Fibroblast of lung (primary cell): ENCODE measurements at regions not wholly inside any gene's neighbourhood (a gene's known extent, or its start where the extent isn't known, plus 50 kb on each side); places are given as distances from the start of the nearest gene placed in this dataset.

Experiments used
- DNase-seq, 2 donors: peaks; one replicate each; pipeline versions ENCODE4 v3.0.0 to v3.0.0-alpha.2; 2010; ENCODE audit warnings: low read depth in 2 of 2
- H2AFZ ChIP-seq: 2 replicates; pipeline ENCODE4 v1.5.1; 2012; ENCODE audit warnings: low read length, control low read depth, inconsistent platforms
- H3K27ac ChIP-seq: 2 replicates; pipeline ENCODE4 v1.5.1; 2011; ENCODE audit warnings: low read length, control low read depth; ENCODE audit not compliant: insufficient read depth
- H3K27me3 ChIP-seq: 2 replicates; pipeline ENCODE4 v1.5.1; 2011; ENCODE audit warnings: mild to moderate bottlenecking, low read length; ENCODE audit not compliant: control insufficient read depth, insufficient read depth
- H3K36me3 ChIP-seq: 2 replicates; pipeline ENCODE4 v1.5.1; 2011; ENCODE audit warnings: low read length; ENCODE audit not compliant: control insufficient read depth, insufficient read depth
- H3K4me1 ChIP-seq: 2 replicates; pipeline ENCODE4 v1.5.1; 2011; ENCODE audit warnings: low read length; ENCODE audit not compliant: control insufficient read depth, insufficient read depth; ENCODE audit errors: extremely low read depth
- H3K4me2 ChIP-seq: 2 replicates; pipeline ENCODE4 v1.5.1; 2011; ENCODE audit warnings: low read length, control low read depth; ENCODE audit not compliant: insufficient read depth; ENCODE audit errors: extremely low read depth
- H3K4me3 ChIP-seq, 4 experiments: fragments of 200-600 bp in 1 of 4; sonication (generic) in 1 of 4; replicated peaks in 1 of 4; 2 replicates each; pipeline ENCODE4 v1.5.1; 2011 to 2016; ENCODE audit warnings: low read length in 4 of 4, low read depth in 3 of 4, mild to moderate bottlenecking in 3 of 4, control low read depth in 2 of 4, inconsistent platforms in 1 of 4, mixed read lengths in 1 of 4; ENCODE audit not compliant: insufficient read depth in 1 of 4; ENCODE audit errors: control extremely low read depth in 1 of 4
- H3K79me2 ChIP-seq: 2 replicates; pipeline ENCODE4 v1.5.1; 2012; ENCODE audit warnings: mild to moderate bottlenecking, low read length, inconsistent platforms; ENCODE audit not compliant: control insufficient read depth, insufficient read depth
- H3K9ac ChIP-seq: 2 replicates; pipeline ENCODE4 v1.5.1; 2011; ENCODE audit warnings: mild to moderate bottlenecking, low read length, control low read depth; ENCODE audit not compliant: insufficient read depth
- H3K9me3 ChIP-seq: 2 replicates; pipeline ENCODE4 v1.5.1; 2012; ENCODE audit warnings: low read depth, low read length; ENCODE audit not compliant: control insufficient read depth, insufficient read depth
- H4K20me1 ChIP-seq: 2 replicates; pipeline ENCODE4 v1.5.1; 2011; ENCODE audit warnings: low read length; ENCODE audit not compliant: control insufficient read depth, insufficient read depth; ENCODE audit errors: extremely low read depth
- EZH2 ChIP-seq: IDR thresholded peaks from 2 replicates; pipeline ENCODE4 v1.5.1; 2012; ENCODE audit warnings: low read length, control low read depth, mild to moderate bottlenecking; ENCODE audit errors: missing control alignments
- TF ChIP-seq, protein P1 (sequence below), 2 donors: IDR thresholded peaks in 1 of 2; conservative IDR thresholded peaks in 1 of 2; 1 replicate in 1 of 2; 2 replicates in 1 of 2; pipeline ENCODE4 v1.5.1; 2011 to 2012; ENCODE audit warnings: low read length in 2 of 2, control low read depth in 1 of 2, inconsistent platforms in 1 of 2, low read depth in 1 of 2, mild to moderate bottlenecking in 1 of 2

DNA sequence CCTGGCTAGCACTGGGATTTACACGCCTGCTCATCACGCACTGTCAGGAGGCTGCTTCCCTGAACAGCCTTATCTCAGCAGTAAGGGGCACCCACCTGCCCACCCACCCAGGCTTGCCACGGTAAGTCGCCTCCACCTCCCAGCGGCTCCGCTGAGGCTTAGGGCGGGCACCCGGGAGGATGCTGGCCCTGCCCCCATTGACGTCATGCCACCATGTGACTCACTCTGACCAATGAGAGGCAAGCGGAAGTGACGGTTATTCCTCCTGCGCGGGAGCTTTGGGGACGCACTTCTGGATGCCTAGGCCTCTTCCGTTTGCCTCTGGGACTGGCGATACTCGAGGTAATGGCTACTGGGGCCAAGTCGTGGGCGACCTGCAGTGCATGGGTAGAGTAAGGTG lies 256.8 kb downstream of the QKI start:
- DNase-seq = no peak
- Histone ChIP-seq H3K27ac (no peak overlapping the region), H2AFZ (no peak overlapping the region), H4K20me1 (no peaks in the 10 kb centered on the region), H3K36me3 (no peaks in the 10 kb centered on the region), H3K9ac (no peak overlapping the region), H3K4me1 (no peaks in the 10 kb centered on the region), H3K4me2 (no peak overlapping the region), H3K27me3 (no peaks in the 10 kb centered on the region), H3K4me3 (no peak overlapping the region), H3K79me2 (no peaks in the 10 kb centered on the region), H3K9me3 (no peaks in the 10 kb centered on the region)
- no peak for TF ChIP-seq EZH2
- TF ChIP-seq, protein P1, sequence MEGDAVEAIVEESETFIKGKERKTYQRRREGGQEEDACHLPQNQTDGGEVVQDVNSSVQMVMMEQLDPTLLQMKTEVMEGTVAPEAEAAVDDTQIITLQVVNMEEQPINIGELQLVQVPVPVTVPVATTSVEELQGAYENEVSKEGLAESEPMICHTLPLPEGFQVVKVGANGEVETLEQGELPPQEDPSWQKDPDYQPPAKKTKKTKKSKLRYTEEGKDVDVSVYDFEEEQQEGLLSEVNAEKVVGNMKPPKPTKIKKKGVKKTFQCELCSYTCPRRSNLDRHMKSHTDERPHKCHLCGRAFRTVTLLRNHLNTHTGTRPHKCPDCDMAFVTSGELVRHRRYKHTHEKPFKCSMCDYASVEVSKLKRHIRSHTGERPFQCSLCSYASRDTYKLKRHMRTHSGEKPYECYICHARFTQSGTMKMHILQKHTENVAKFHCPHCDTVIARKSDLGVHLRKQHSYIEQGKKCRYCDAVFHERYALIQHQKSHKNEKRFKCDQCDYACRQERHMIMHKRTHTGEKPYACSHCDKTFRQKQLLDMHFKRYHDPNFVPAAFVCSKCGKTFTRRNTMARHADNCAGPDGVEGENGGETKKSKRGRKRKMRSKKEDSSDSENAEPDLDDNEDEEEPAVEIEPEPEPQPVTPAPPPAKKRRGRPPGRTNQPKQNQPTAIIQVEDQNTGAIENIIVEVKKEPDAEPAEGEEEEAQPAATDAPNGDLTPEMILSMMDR (conservative IDR thresholded peaks at IDR 0.05 in 1 of 2, IDR thresholded peaks at IDR 0.05 in 1 of 2; ENCODE audit: low read depth in 1 of 2, low read length in 2 of 2) = no peak

DNA sequence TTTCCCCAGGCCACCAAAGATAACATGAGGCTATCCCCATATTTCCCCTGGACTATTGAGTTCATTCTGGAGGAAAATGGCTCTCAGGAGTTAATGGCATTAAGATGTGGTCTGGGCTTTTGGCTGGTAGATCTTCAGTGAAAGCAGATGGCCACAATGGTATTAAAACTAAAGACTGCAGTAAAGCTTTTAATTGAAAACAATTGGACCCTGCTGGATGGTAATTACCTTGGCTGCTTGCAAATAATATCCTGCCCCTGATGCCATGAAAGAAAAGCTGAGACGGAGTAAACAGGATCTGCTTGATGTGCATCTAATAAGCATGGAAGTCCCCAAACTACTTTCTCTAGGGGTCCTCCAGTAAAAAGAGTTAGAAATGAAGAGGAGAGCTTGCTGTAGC lies 255.8 kb downstream of the QKI start:
- Histone ChIP-seq H3K4me1 (no peaks in the 10 kb centered on the region), H3K4me2 (no peak overlapping the region), H3K27me3 (no peaks in the 10 kb centered on the region), H2AFZ (no peak overlapping the region), H4K20me1 (no peaks in the 10 kb centered on the region), H3K4me3 (no peak overlapping the region), H3K9ac (no peak overlapping the region), H3K9me3 (no peaks in the 10 kb centered on the region), H3K79me2 (no peaks in the 10 kb centered on the region), H3K27ac (no peak overlapping the region), H3K36me3 (no peaks in the 10 kb centered on the region)
- TF ChIP-seq, protein P1 (conservative IDR thresholded peaks at IDR 0.05 in 1 of 2, IDR thresholded peaks at IDR 0.05 in 1 of 2; ENCODE audit: low read depth in 1 of 2, low read length in 2 of 2) = no peak
- TF ChIP-seq EZH2 = no peak
- DNase-seq = no peak

DNA sequence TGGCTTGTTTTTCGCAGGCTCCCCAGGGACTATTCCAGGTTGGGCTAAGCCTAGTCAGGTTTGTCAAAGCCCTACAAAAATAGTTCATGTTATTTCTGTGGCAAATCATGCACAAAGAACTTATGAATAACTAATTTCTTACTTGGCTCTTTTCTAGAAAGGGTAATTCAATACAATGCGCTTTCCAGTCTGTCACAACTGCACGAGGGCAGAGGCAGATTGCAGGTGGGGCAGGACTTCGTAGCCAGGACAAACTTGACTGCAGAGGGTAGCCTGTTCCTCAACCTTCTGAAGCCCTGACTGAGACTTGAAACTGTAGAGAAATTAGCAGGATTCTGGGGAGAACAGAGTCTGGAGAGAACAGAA lies 253.5 kb downstream of the QKI start:
- DNase-seq = no peak
- no peak overlapping the region for H3K9ac ChIP-seq
- H3K36me3 ChIP-seq = no peaks in the 10 kb centered on the region
- H3K4me2 ChIP-seq = no peak overlapping the region
- H3K4me1 ChIP-seq = no peaks in the 10 kb centered on the region
- H2AFZ ChIP-seq = no peak overlapping the region
- no peaks in the 10 kb centered on the region for H3K27me3 ChIP-seq
- no peak overlapping the region for H3K27ac ChIP-seq
- H3K79me2 ChIP-seq = no peaks in the 10 kb centered on the region
- no peaks in the 10 kb centered on the region for H3K9me3 ChIP-seq
- no peak overlapping the region for H3K4me3 ChIP-seq
- TF ChIP-seq, protein P1 (conservative IDR thresholded peaks at IDR 0.05 in 1 of 2, IDR thresholded peaks at IDR 0.05 in 1 of 2; ENCODE audit: low read depth in 1 of 2, low read length in 2 of 2) = no peak
- TF ChIP-seq EZH2 = no peak
- no peaks in the 10 kb centered on the region for H4K20me1 ChIP-seq
